H9 (cell line): ENCODE measurements at regions not wholly inside any gene's neighbourhood (a gene's known extent, or its start where the extent isn't known, plus 50 kb on each side); places are given as distances from the start of the nearest gene placed in this dataset.

Experiments used
- DNase-seq: peaks from one replicate; pipeline ENCODE4 v3.0.0-alpha.2; 2017
- H2AFZ ChIP-seq: one replicate; pipeline ENCODE4 v1.6.1; 2013; ENCODE audit warnings: mild to moderate bottlenecking, low read length, control low read depth, moderate library complexity
- H2AK5ac ChIP-seq: 2 replicates; pipeline ENCODE4 v1.6.1; 2013; ENCODE audit warnings: low read length, control low read depth, mixed read lengths; ENCODE audit not compliant: insufficient read length
- H2BK120ac ChIP-seq: one replicate; pipeline ENCODE4 v1.6.1; 2013; ENCODE audit warnings: low read depth, mild to moderate bottlenecking, low read length, control low read depth, inconsistent platforms; ENCODE audit not compliant: poor library complexity, severe bottlenecking
- H2BK12ac ChIP-seq: 2 replicates; pipeline ENCODE4 v1.6.1; 2013; ENCODE audit warnings: low read length, control low read depth, mixed read lengths, low read depth; ENCODE audit not compliant: insufficient read length
- H2BK15ac ChIP-seq: 2 replicates; pipeline ENCODE4 v1.6.1; 2013; ENCODE audit warnings: low read depth, low read length, control low read depth
- H2BK20ac ChIP-seq: one replicate; pipeline ENCODE4 v1.6.1; 2013; ENCODE audit warnings: low read depth, mild to moderate bottlenecking, low read length, control low read depth, inconsistent platforms; ENCODE audit not compliant: poor library complexity, severe bottlenecking
- H2BK5ac ChIP-seq: 2 replicates; pipeline ENCODE4 v1.6.1; 2013; ENCODE audit warnings: low read length, control low read depth, mixed read lengths; ENCODE audit not compliant: insufficient read length
- H3K14ac ChIP-seq: 2 replicates; pipeline ENCODE4 v1.6.1; 2013; ENCODE audit warnings: low read length, control low read depth; ENCODE audit not compliant: insufficient read depth
- H3K18ac ChIP-seq: 2 replicates; pipeline ENCODE4 v1.6.1; 2013; ENCODE audit warnings: low read depth, mild to moderate bottlenecking, mixed read lengths, low read length, control low read depth; ENCODE audit not compliant: insufficient read length
- H3K23ac ChIP-seq: 2 replicates; pipeline ENCODE4 v1.6.1; 2013; ENCODE audit warnings: low read length, control low read depth, mixed read lengths, low read depth; ENCODE audit not compliant: insufficient read length
- H3K23me2 ChIP-seq: 2 replicates; pipeline ENCODE4 v1.6.1; 2013; ENCODE audit warnings: low read depth, mild to moderate bottlenecking, mixed read lengths, low read length, control low read depth; ENCODE audit not compliant: insufficient read length, poor library complexity, severe bottlenecking
- H3K27ac ChIP-seq: 2 replicates; pipeline ENCODE4 v1.5.1; 2013; ENCODE audit warnings: low read length, control low read depth, mixed read lengths, low read depth; ENCODE audit not compliant: insufficient read length
- H3K27me3 ChIP-seq: 2 replicates; pipeline ENCODE4 v1.6.1; 2013; ENCODE audit warnings: low read length, control low read depth, inconsistent platforms; ENCODE audit not compliant: insufficient read depth
- H3K4ac ChIP-seq: 2 replicates; pipeline ENCODE4 v1.6.1; 2013; ENCODE audit warnings: low read depth, mild to moderate bottlenecking, control low read depth, inconsistent platforms, low read length, moderate library complexity
- H3K4me1 ChIP-seq: 2 replicates; pipeline ENCODE4 v1.6.1; 2013; ENCODE audit warnings: low read length, control low read depth, inconsistent platforms; ENCODE audit not compliant: insufficient read depth
- H3K4me2 ChIP-seq: 2 replicates; pipeline ENCODE4 v1.6.1; 2013; ENCODE audit warnings: low read length, control low read depth, mixed read lengths; ENCODE audit not compliant: insufficient read length, insufficient read depth
- H3K56ac ChIP-seq: 2 replicates; pipeline ENCODE4 v1.6.1; 2013; ENCODE audit warnings: low read depth, mild to moderate bottlenecking, mixed read lengths, low read length, control low read depth; ENCODE audit not compliant: insufficient read length
- H3K79me1 ChIP-seq: 2 replicates; pipeline ENCODE4 v1.6.1; 2013; ENCODE audit warnings: low read depth, mild to moderate bottlenecking, moderate library complexity, low read length, control low read depth, inconsistent platforms; ENCODE audit not compliant: insufficient read depth, poor library complexity, severe bottlenecking
- H3K79me2 ChIP-seq: 2 replicates; pipeline ENCODE4 v1.6.1; 2013; ENCODE audit warnings: low read length, control low read depth, inconsistent platforms; ENCODE audit not compliant: insufficient read depth
- H3K9ac ChIP-seq: 2 replicates; pipeline ENCODE4 v1.6.1; 2013; ENCODE audit warnings: low read length, control low read depth, mixed read lengths; ENCODE audit not compliant: insufficient read length; ENCODE audit errors: extremely low read depth
- H3K9me3 ChIP-seq: one replicate; pipeline ENCODE4 v1.6.1; 2013; ENCODE audit warnings: low read depth, low read length, inconsistent platforms; ENCODE audit not compliant: control insufficient read depth
- H3T11ph ChIP-seq: one replicate; pipeline ENCODE4 v1.6.1; 2013; ENCODE audit warnings: mild to moderate bottlenecking, low read length, control low read depth, inconsistent platforms
- H4K20me1 ChIP-seq: one replicate; pipeline ENCODE4 v1.6.1; 2013; ENCODE audit not compliant: control insufficient read depth, insufficient read length, insufficient read depth
- H4K5ac ChIP-seq: 2 replicates; pipeline ENCODE4 v1.6.1; 2013; ENCODE audit warnings: low read depth, mild to moderate bottlenecking, mixed read lengths, low read length, control low read depth; ENCODE audit not compliant: insufficient read length
- H4K8ac ChIP-seq: replicated peaks from 2 replicates; pipeline ENCODE4 v1.6.1; 2013; ENCODE audit warnings: low read length, control low read depth, mixed read lengths, low read depth; ENCODE audit not compliant: insufficient read length
- H4K91ac ChIP-seq: 2 replicates; pipeline ENCODE4 v1.6.1; 2013; ENCODE audit warnings: low read depth, mild to moderate bottlenecking, moderate library complexity, mixed read lengths, low read length, control low read depth; ENCODE audit not compliant: insufficient read length
- H3K27ac Mint-ChIP-seq, 3 experiments: 2 replicates in 2 of 3; 3 replicates in 1 of 3; pipeline ENCODE4 v1.8.0; 2020 to 2021; ENCODE audit warnings: mixed read lengths in 3 of 3, mild to moderate bottlenecking in 1 of 3, moderate library complexity in 1 of 3
- H3K27me3 Mint-ChIP-seq: 2 replicates; pipeline ENCODE4 v1.8.0; 2021; ENCODE audit warnings: low read depth, mild to moderate bottlenecking, moderate library complexity, mixed read lengths
- H3K36me3 Mint-ChIP-seq, 3 experiments: 2 replicates in 2 of 3; 3 replicates in 1 of 3; pipeline ENCODE4 v1.8.0; 2020 to 2021; ENCODE audit warnings: low read depth in 3 of 3, mixed read lengths in 3 of 3; ENCODE audit not compliant: insufficient read depth in 1 of 3
- H3K4me1 Mint-ChIP-seq, 2 experiments: 2 replicates each; pipeline ENCODE4 v1.8.0; 2020; ENCODE audit warnings: mixed read lengths in 2 of 2
- H3K4me3 Mint-ChIP-seq, 2 experiments: 2 replicates in 1 of 2; 3 replicates in 1 of 2; pipeline ENCODE4 v1.8.0; 2020 to 2021; ENCODE audit warnings: mild to moderate bottlenecking in 2 of 2, mixed read lengths in 2 of 2, moderate library complexity in 1 of 2
- H3K9me3 Mint-ChIP-seq, 2 experiments: 2 replicates in 1 of 2; 3 replicates in 1 of 2; pipeline ENCODE4 v1.8.0; 2020; ENCODE audit warnings: mild to moderate bottlenecking in 2 of 2, mixed read lengths in 2 of 2, moderate library complexity in 1 of 2
- CTCF ChIP-seq: fragments of 200-600 bp; sonication (generic); conservative IDR thresholded peaks from 3 replicates; pipeline ENCODE4 v1.8.0; 2021; ENCODE audit warnings: antibody characterized with exemption, mild to moderate bottlenecking
- WGBS: extraction: QIAGEN DNeasy Blood & Tissue Kit; methylation state at CpG from one replicate; pipeline ENCODE4 v1.1.7; 2013; ENCODE audit warnings: missing lambda C conversion rate, low lambda C conversion rate, mixed read lengths; ENCODE audit not compliant: insufficient read length; ENCODE audit errors: extremely low coverage; 5-methylcytosine and 5-hydroxymethylcytosine counted together

- Histone ChIP-seq H3K4me1 (no peaks in the 10 kb centered on the region), H3K14ac (no peak overlapping the region), H4K91ac (no peak overlapping the region), H3K23ac (no peak overlapping the region), H4K20me1 (no peaks in the 10 kb centered on the region), H3T11ph (no peak overlapping the region), H4K5ac (no peak overlapping the region), H3K56ac (no peak overlapping the region), H2BK20ac (no peak overlapping the region), H3K27ac (no peak overlapping the region), H2BK15ac (no peak overlapping the region), H2AK5ac (no peak overlapping the region), H3K4me2 (no peak overlapping the region), H2AFZ (no peak overlapping the region), H3K23me2 (no peaks in the 10 kb centered on the region), H2BK120ac (no peak overlapping the region), H3K9me3 (no peaks in the 10 kb centered on the region), H2BK12ac (no peak overlapping the region), H3K9ac (no peak overlapping the region), H3K27me3 (no peaks in the 10 kb centered on the region), H2BK5ac (no peak overlapping the region), H4K8ac (no peak overlapping the region), H3K18ac (no peak overlapping the region), H3K4ac (no peak overlapping the region), H3K79me1 (no peaks in the 10 kb centered on the region), H3K79me2 (no peaks in the 10 kb centered on the region)
- no peak for DNase-seq
- no peak overlapping the region for H3K27ac Mint-ChIP-seq
- TF ChIP-seq CTCF = no peak
- H3K4me3 Mint-ChIP-seq = no peak overlapping the region
- no CpG with 5 or more reads among the region's 3 CpGs for WGBS
- no peaks in the 10 kb centered on the region for H3K4me1 Mint-ChIP-seq
- no peaks in the 10 kb centered on the region for H3K27me3 Mint-ChIP-seq
- H3K9me3 Mint-ChIP-seq = no peaks in the 10 kb centered on the region
- H3K36me3 Mint-ChIP-seq = no peaks in the 10 kb centered on the region
Observed at GRCh38 chr14:26719514-26719913, 121.7 kb upstream of the NOVA1 start.
